Bone marrow (tissue), 2 donors: ENCODE measurements at regions not wholly inside any gene's neighbourhood (a gene's known extent, or its start where the extent isn't known, plus 50 kb on each side); places are given as distances from the start of the nearest gene placed in this dataset.

Experiments used
- DNase-seq, 2 donors: peaks; one replicate each; lab custom pipeline; 2025; lab: John Stamatoyannopoulos, UW

GRCh38 chr4:83855044-83855443 is 319.1 kb downstream of the GPAT3 start:
- DNase-seq: no peak

DNA sequence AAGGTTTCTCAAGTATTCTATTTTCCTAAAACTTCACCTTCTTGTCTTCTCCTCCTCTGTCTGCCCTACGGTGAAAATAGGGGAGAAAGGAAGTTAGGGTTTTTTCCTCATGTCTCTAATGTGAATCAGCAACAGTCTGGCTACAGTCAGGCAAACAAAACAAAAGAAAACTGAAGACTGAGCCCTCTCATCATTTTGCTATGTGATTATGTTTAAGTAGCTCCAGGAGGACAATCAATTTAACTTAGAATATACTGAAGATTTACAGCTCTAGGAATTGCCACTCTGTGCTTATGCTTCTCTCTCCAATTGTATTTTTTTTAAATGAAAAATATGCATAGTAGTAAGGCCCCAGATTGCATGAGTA is 316.2 kb downstream of the GPAT3 start:
- no peak for DNase-seq

DNA sequence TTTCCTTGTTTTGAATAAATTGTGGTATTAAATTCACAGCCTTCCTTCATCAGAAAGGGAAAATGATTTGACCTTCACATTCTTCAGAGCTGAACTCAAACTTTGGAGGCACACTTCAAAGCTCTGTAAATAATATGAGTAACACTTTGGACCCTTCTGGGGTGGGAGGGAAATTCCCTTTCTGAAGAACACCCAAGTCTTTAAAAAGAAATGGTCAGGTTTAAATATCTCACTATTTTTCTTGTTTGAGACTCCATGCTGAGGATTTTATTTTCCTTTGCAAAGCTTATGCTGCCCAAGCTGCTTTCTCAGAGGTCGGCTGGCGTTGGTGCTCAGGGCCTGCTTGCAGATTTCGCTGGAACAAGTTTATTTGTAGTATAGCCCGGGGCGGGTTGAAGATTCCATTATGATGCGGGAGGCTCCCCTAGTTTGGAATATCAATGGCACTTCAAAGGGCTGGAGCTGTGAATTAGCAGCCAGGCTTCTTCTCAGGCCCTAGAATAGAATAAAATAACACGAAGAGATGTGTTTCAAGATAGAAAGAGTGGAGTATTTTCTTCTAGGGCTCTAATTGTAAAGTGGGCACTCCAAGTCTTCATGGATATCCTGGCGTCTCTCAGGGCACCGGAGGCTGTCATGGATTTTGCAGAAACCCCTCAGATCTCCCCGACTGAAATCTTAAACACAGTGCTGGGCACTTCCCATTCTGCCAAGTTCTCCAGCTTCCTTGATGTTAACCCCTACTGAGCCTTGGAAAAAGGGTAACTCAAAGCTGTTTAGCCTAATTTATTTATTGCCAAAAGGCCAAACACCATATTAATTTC is 315.6 kb downstream of the GPAT3 start:
- no peak for DNase-seq

- no peak for DNase-seq
Measured at GRCh38 chr4:83850435-83850834, 314.5 kb downstream of the GPAT3 start.

GRCh38 chr4:83846193-83846830 is 310.4 kb downstream of the GPAT3 start:
- DNase-seq: no peak

- DNase-seq: no peak
Measured at GRCh38 chr4:83839615-83840014, 303.7 kb downstream of the GPAT3 start.

DNA sequence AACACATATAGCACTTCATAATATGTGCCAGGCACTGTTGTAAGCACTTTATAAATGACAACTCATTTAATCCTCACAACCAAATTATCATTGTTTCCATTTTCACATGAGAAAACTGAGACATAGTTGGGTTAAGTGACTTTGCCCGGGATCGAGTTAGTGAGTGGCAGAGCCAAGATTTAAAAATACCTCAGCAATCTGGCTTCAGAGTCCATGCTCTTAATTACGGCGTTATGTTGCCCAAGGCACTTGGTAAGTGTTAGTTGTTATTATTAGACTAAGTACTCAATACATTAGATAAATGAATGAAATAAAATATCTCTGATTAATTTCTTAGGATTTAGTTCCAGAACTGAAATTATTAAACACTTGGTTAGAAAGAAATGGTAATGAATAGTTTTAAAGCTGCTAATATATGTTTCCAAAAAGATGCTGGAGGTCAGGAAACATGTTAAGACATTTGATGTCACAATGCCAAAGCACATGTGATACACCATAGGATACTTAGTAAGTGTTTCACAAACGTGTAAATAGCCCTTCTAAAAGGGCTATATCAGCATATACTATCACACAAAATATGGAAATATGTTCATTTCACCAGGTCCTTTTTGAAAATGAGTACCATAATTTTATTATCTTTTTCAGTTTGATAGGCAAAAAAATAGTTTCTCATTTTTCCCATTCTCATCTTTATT is 301.9 kb downstream of the GPAT3 start:
- DNase-seq: no peak

GRCh38 chr4:83833920-83834319 is 298.0 kb downstream of the GPAT3 start:
- DNase-seq: no peak

- no peak for DNase-seq
Measured at GRCh38 chr4:83832110-83832825, 296.4 kb downstream of the GPAT3 start.

- no peak for DNase-seq
Measured at GRCh38 chr4:83831588-83831987, 295.7 kb downstream of the GPAT3 start.

DNA sequence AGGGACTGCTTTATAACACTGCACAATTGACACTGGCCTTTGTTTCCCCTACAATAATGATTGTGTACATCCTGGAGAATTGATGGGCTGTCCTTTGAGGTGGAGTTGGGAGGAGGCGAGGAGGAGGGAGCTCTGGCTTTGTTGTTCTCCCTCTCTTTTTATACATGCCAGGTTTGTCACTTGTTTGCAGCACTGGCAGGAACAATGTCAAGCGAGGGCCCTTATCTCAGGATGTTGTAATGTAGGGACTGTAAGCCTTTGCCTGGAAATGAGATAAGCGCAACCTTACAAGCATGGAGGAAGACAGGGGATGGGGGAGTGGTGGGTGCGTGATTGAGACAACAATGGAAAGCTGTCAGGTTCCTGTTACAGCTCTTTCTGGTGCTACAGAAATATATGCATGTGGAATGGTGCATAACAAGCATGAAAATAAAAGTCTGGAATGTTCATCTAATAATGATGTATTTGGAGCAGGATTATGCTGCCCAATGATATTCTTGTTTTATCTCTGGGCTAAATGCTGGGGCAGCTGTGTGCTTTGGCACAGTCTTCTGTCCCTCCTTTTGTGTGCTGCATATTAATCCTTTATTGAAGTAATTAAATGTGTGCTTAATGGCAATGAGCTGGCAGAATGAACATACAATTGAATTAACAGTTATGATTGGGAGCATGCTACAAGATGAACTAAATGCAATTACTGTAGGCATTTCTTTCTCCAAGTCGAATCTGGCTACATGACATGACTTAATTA is 294.4 kb downstream of the GPAT3 start:
- DNase-seq: no peak

DNA sequence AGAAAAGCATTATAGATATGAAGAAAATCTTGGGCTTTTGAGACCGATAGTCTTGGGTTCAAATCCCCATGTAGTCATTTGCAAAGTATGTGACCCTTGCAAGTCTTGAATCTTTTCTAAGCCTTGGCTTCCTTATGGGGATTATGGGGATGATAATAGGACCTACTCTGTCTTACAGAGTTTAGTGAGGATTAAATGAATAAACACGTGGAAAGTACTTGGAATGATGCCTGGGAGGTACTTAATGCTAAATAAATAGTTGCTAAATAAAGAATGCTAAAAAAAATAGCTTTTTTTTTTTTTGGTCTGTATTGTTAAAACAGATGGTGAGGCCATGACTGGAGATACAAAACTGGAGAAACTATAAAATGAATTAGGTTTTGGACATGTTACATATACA is 292.7 kb downstream of the GPAT3 start:
- DNase-seq: no peak

- no peak for DNase-seq
Measured at GRCh38 chr4:83821493-83821892, 285.6 kb downstream of the GPAT3 start.

DNA sequence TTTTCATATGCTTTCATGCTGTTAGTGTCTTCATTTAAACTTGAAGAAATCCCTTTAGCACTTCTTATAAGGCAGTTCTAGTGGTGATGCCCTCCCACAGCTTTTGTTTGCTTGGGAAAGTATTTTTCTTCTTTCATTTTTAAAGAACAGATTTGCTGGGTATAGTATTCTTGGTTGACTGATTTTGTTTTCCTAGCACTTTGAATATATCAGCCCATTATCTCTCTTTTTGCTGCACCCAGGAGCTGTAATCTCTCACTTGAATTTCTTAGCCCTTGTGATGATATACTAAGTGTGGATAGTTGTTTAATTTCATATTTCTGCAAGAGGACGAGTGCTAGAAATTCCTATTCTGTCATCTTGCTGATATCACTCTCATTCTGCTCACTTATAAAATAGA is 283.7 kb downstream of the GPAT3 start:
- no peak for DNase-seq

DNA sequence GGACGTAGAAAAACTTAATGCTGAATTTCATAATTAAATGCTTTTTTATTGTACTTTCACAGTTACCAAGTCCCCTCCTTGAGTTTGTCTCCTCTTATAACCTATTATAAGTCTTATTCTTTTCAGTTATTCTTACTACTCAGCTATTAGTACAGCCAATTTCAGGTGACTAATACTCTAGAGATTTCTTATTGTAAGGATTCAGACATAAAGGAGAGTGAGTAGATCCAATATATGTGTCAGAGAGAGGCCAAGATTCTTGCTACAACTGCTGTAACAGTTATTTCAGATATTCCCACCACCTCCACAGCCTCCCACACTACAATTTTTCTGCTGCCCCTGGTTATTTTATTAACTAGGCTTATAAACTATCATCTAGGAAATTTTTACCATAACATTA is 274.5 kb downstream of the GPAT3 start:
- no peak for DNase-seq

DNA sequence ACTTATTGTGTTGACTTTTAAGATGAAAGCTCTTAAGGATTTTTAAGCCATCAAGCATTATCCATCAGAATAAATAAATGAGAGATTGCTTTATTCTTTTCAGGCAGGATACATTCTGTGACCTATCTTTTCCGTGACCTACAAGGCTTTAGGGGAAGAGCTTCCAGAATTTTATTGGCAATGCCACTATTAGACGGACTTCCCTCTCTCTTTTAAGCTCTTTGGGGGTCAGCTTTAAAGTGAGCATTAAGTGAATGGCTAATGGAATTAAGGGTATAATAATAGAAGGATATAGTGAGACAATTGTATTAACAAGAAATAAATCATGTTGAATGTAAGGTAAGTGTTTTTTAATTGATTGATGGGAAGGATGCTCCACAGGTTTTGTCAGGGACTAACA is 273.7 kb downstream of the GPAT3 start:
- DNase-seq: no peak

DNA sequence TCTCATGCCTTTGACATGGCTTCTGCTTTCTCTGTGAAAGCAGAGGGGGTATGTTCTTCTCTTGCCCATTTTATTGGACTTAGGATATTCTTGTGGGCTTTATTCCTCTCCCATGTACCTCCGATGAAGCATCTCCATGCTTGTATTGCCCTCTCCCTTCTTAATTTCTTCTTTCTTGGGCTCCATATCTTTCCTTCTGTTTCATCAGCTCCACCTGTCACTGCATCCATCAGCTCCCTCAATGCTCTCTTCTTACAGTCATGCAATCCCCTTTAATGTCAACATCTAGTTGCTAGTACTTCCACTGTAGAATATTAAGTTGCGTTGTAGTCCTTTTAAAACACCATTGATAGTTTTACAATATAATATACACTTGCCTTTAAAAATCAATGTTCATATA is 257.6 kb downstream of the GPAT3 start:
- DNase-seq: no peak

- no peak for DNase-seq
Measured at GRCh38 chr4:83785891-83786290, 250.0 kb downstream of the GPAT3 start.

GRCh38 chr4:83783215-83783614 is 247.3 kb downstream of the GPAT3 start:
- no peak for DNase-seq

DNA sequence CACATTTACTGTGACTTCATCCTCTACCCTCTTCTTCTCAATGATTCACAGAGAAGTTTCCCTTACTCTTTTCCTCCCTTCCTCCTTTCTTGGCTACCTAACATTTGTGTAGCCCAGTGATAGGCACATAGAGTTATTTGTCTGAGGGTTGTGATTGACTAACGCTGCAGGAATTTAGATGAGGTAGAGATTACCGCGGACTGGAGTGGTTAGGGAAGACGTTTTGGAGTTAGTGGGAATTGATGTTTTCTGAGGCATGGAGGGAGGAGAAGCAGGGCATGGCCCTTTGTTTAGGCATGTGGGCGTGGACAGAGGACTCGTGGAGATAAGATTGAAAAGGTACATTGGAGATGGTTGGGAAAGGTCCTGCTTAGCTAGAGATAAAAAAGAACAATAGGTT is 246.7 kb downstream of the GPAT3 start:
- no peak for DNase-seq

GRCh38 chr4:83781434-83781833 is 245.5 kb downstream of the GPAT3 start:
- DNase-seq: no peak
